ENCODE measurements at regions not wholly inside any gene's neighbourhood (a gene's known extent, or its start where the extent isn't known, plus 50 kb on each side); places are given as distances from the start of the nearest gene placed in this dataset.

DNA sequence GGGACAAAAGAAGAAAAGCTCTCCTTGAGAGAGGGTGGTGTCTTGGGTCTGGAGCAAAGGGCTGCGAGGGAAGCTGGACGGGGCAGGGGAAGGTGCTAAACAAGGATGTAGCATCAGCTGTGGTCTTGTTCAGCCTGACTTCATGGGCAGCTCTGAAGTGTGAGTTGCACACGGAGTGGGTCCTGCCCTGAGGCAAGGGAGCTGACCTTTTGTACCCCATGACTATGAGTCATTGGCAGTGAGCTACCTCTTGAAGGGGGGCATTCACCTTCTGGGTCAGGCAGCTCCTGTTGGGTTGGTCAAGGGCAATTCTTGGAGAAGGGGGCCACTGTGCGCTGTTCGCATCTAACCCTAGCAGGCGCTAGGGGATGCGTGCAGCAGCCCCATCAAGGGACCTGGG lies 151.8 kb downstream of the SMIM20 start:
- Mint-ChIP-seq H3K9me3 (no peaks in the 10 kb centered on the region), H3K4me1 (peaks cover 19% of the 10 kb centered on the region)

DNA sequence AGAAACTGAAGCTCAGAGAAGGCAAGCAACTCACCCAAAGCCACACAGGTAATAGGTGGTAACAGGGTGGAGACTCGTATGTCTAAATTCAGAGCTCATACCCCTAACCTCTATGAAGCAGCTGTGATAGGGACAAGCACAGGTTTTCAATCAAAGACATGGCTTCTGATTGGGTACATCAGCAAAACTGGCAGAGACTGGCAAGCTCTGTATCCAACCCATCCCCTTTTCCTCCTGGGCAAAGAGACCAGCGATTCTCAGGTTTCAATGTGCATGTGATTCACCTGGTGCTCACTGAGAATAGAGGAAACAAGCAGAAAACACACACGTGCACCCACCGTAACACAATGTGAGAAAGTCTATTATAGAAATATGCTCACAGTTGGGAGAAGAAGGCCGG lies 153.0 kb downstream of the SMIM20 start:
- H3K4me1 Mint-ChIP-seq = peaks cover 19% of the 10 kb centered on the region
- peaks cover 5% of the 10 kb centered on the region for H3K9me3 Mint-ChIP-seq
- POLR2A ChIA-PET = interaction anchor here (1.1 to 1.7 kb wide), 2 partner anchors 9 to 65 kb away, joined by 3 to 4 read pairs; no protein-coding TSS in a partner anchor
- H3K27me3 Mint-ChIP-seq = peaks cover 2% of the 10 kb centered on the region
- H3K27ac Mint-ChIP-seq = no peak overlapping the region
- CTCF ChIA-PET = interaction anchor here (0.6 to 1.7 kb wide), 3 partner anchors 258 to 789 kb away, joined by 3 to 12 read pairs (median 3); no protein-coding TSS in a partner anchor
- H3K4me3 Mint-ChIP-seq = no peak overlapping the region
- DNase-seq = no peak
- H3K36me3 Mint-ChIP-seq (ENCODE audit: low read depth) = peaks cover 12% of the 10 kb centered on the region

More for the DNA sequence above, 151.8 kb downstream of the SMIM20 start:
- no peak for DNase-seq
- ChIA-PET POLR2A (interaction anchor here (1.1 kb wide), 1 partner anchor 10 kb away, joined by 4 read pairs; no protein-coding TSS in a partner anchor), CTCF (interaction anchor here (1.1 kb wide), 1 partner anchor 78 kb away, joined by 3 read pairs; no protein-coding TSS in a partner anchor)
- no peak overlapping the region for H3K4me3 Mint-ChIP-seq
- no peaks in the 10 kb centered on the region for H3K36me3 Mint-ChIP-seq (ENCODE audit: low read depth)
- H3K27me3 Mint-ChIP-seq = peaks cover 2% of the 10 kb centered on the region
- H3K27ac Mint-ChIP-seq = no peak overlapping the region

DNA sequence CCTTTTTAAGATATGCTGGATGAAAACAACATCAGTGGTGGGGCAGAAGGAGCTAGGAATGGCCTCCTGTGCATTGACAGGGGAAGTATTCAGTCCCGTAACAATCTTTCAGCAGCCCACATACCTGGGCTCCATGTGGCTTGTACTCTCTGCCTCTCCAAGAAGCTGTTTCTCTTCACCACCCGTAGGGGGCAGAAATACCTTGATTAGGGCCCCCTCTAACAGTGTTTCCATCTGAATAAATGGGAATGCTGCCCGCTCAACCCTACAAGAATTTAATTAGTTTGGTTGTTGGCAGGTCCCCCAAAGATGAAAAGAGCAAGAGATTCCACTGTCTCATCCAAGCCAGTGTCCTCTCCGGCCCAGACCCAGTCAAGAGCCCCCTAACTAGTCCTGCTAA lies 155.2 kb downstream of the SMIM20 start:
- no peak overlapping the region for H3K4me3 Mint-ChIP-seq
- DNase-seq = no peak
- POLR2A ChIA-PET = interaction anchor here (0.7 to 1.1 kb wide), 2 partner anchors 66 to 256 kb away, joined by 3 read pairs; no protein-coding TSS in a partner anchor
- H3K9me3 Mint-ChIP-seq = peaks cover 5% of the 10 kb centered on the region
- CTCF ChIA-PET = interaction anchor here (0.9 to 2.3 kb wide), 13 partner anchors 7 to 263 kb away, joined by 3 to 19 read pairs (median 4); partner anchors contain the start of gene RBPJ
- peaks cover 18% of the 10 kb centered on the region for H3K36me3 Mint-ChIP-seq (ENCODE audit: low read depth)
- peaks cover 2% of the 10 kb centered on the region for H3K27me3 Mint-ChIP-seq
- H3K27ac Mint-ChIP-seq = no peak overlapping the region
- peaks cover 30% of the 10 kb centered on the region for H3K4me1 Mint-ChIP-seq

DNA sequence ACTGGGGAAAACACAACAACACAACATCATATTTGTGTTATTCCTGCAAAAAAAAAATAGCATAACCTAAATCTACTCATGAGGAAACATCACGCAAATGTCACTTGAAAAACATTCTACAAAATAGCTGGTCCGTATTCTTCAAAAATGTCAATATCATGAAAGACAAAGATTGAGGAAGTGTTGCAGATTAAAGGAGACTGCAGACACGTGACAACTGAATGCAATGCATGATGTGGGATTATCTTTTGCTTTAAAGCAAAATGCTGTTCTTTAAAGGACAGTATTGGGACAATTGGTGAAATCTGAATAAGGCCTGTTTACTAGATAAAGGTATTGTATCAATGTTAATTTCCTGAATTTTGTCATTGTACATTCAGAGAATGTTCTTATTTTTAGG lies 157.7 kb downstream of the SMIM20 start:
- CTCF ChIA-PET = no interaction called here
- Mint-ChIP-seq H3K4me1 (peaks cover 55% of the 10 kb centered on the region), H3K9me3 (peaks cover 9% of the 10 kb centered on the region)

DNA sequence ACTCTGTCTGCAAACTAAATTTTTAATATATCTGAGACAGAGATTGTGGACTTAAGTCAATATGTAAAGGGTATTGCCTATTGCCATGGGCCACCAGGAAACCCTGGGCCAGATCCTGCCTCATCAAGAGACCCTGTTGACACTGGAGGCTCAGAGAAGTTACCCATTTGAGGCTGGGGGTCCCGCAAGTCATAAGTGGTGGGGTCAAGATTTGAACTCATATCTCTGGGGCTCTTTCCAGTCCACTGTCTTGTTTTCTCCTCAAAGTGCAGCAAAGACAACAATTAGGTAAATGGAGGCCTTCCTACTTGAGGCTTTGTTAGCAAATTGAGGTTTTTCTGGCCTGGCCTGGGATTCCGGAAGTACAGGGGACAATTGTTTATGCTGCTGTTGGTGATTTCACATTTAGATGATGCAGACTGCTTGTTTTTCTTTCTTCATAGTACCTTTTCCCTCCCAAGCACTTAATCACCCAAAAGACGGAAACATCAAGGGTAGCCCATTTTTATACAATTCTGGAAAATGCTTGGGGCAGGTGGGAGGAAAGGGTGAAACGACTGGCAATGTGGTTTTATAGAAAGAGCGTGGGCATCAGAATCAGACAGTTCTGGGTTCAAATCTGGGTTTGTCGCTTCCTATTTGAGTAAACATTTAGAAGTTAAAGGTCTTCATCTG lies 160.0 kb downstream of the SMIM20 start:
- Mint-ChIP-seq H3K4me1 (peaks cover 75% of the 10 kb centered on the region), H3K27ac (peak overlapping the region; percentile 83), H3K36me3 (ENCODE audit: low read depth) (peaks cover 45% of the 10 kb centered on the region), H3K9me3 (peaks cover 23% of the 10 kb centered on the region), H3K4me3 (peak overlapping the region; percentile 29), H3K27me3 (no peaks in the 10 kb centered on the region)
- ChIA-PET POLR2A (interaction anchor here (0.9 to 3.9 kb wide), 9 partner anchors 10 to 256 kb away, joined by 3 to 65 read pairs (median 16); partner anchors contain the start of gene RBPJ), CTCF (interaction anchor here (1.2 to 3.3 kb wide), 5 partner anchors 9 to 337 kb away, joined by 4 to 25 read pairs (median 5); partner anchors contain the start of gene RBPJ)
- no peak for DNase-seq

More for the DNA sequence above, 157.7 kb downstream of the SMIM20 start:
- peaks cover 28% of the 10 kb centered on the region for H3K36me3 Mint-ChIP-seq (ENCODE audit: low read depth)
- H3K27me3 Mint-ChIP-seq = peaks cover 2% of the 10 kb centered on the region
- no peak overlapping the region for H3K4me3 Mint-ChIP-seq
- POLR2A ChIA-PET = interaction anchor here (1.0 kb wide), 1 partner anchor 248 kb away, joined by 3 read pairs; no protein-coding TSS in a partner anchor
- DNase-seq = no peak
- no peak overlapping the region for H3K27ac Mint-ChIP-seq

DNA sequence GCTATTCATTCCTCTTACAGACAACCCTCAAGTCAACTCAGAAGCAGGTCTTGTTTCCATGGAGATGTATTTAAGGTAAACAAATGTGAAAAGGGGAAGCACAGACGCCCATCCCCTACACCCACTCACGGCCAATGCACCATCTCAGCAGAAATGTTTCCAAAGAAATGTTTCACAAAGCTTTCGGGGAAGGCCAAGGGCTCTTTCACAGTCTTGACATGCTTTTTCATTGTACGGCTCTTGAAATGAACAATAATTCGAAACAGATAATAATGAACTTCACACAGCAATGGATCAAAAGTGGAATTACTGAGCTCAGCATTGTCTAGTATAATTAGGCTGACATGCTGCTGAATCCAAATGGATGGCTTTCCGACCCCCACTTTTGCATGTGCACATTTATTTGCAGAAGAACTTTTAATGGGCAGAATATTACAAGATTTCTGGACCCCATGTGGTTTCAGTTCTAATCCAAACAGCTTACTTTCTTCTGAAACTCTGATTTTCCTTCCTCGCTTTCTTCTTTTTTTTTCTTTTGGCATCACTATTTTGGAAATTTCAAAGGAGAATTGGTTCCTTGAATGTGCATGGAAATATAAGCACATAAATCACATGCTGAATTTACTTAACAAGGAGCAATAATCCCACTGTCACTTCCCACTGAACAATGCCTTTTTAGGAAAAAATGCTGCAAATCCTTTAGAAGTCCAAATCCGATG lies 160.9 kb downstream of the SMIM20 start:
- H3K27ac Mint-ChIP-seq = peak overlapping the region; percentile 83
- H3K36me3 Mint-ChIP-seq (ENCODE audit: low read depth) = peaks cover 45% of the 10 kb centered on the region
- no peaks in the 10 kb centered on the region for H3K27me3 Mint-ChIP-seq
- peak; percentile 56 for DNase-seq
- H3K4me3 Mint-ChIP-seq = peak overlapping the region; percentile 29
- CTCF ChIA-PET = interaction anchor here (1.2 to 3.3 kb wide), 8 partner anchors 8 to 336 kb away, joined by 3 to 25 read pairs (median 6); partner anchors contain the start of gene RBPJ
- H3K9me3 Mint-ChIP-seq = peaks cover 23% of the 10 kb centered on the region
- H3K4me1 Mint-ChIP-seq = peaks cover 70% of the 10 kb centered on the region
- POLR2A ChIA-PET = interaction anchor here (0.8 to 3.9 kb wide), 17 partner anchors 7 to 286 kb away, joined by 3 to 65 read pairs (median 4); partner anchors contain the start of gene RBPJ

DNA sequence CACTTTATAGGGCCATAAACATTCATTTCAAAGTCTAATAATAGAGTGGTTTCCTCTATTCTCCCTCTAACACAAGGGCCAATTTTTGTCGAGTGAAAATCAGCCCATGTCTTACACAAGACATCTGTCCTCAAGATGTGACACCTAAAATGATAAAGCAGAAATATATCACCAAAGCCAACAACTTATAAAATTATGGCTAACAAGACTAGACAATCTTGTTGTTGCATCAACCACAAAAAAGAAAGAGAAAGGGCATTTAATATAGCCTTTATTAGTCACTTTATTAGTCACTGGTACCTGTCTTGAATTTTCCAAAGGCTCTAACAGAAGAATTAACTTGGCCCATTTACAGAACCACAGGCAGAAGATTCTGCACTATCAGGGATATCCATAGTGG lies 161.6 kb downstream of the SMIM20 start:
- H3K27me3 Mint-ChIP-seq = no peaks in the 10 kb centered on the region
- H3K4me1 Mint-ChIP-seq = peaks cover 74% of the 10 kb centered on the region
- peaks cover 26% of the 10 kb centered on the region for H3K9me3 Mint-ChIP-seq
- peaks cover 48% of the 10 kb centered on the region for H3K36me3 Mint-ChIP-seq (ENCODE audit: low read depth)
- CTCF ChIA-PET = interaction anchor here (1.2 to 3.3 kb wide), 7 partner anchors 13 to 335 kb away, joined by 3 to 25 read pairs (median 7); partner anchors contain the start of gene RBPJ
- no peak for DNase-seq
- POLR2A ChIA-PET = interaction anchor here (0.8 to 3.9 kb wide), 21 partner anchors 8 to 286 kb away, joined by 3 to 65 read pairs (median 5); partner anchors contain the start of gene RBPJ
- H3K27ac Mint-ChIP-seq = peak overlapping the region; percentile 83
- peak overlapping the region; percentile 25 for H3K4me3 Mint-ChIP-seq

DNA sequence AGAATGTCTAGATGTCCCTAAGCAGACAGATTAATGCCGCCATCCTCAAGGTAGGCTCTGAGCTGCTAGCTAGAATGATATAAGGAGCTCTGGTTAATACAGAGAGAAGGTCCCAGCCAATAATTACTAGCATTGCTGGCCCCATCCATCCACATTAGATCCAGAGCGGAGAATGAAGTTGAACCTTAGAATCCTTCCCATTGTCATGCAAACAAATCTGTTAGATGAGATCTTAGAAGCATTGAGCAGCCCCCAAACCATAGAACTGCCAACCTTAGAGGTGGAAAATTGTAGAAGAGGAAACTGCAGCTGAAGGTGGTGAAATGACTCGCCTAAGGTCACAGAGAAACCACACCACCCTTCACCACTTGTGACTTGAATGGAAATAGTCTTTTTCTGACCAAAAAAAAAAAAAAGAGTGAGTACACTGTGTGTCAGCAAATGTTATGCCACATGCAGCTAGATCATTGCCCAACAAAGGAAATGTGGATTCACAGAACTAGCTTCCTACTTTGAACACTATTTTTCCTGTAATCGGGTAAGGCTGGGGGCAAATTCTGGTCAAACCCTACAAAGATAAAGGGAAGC lies 162.1 kb downstream of the SMIM20 start:
- ChIA-PET CTCF (interaction anchor here (0.8 to 3.3 kb wide), 6 partner anchors 14 to 254 kb away, joined by 3 to 25 read pairs (median 5); partner anchors contain the start of gene RBPJ), POLR2A (interaction anchor here (0.6 to 3.9 kb wide), 22 partner anchors 8 to 269 kb away, joined by 3 to 65 read pairs (median 4); partner anchors contain the start of gene RBPJ)
- Mint-ChIP-seq H3K27me3 (no peaks in the 10 kb centered on the region), H3K4me3 (peak overlapping the region; percentile 25), H3K4me1 (peaks cover 76% of the 10 kb centered on the region), H3K36me3 (ENCODE audit: low read depth) (peaks cover 45% of the 10 kb centered on the region), H3K27ac (peak overlapping the region; percentile 83), H3K9me3 (peaks cover 26% of the 10 kb centered on the region)
- DNase-seq = peak; percentile 76

DNA sequence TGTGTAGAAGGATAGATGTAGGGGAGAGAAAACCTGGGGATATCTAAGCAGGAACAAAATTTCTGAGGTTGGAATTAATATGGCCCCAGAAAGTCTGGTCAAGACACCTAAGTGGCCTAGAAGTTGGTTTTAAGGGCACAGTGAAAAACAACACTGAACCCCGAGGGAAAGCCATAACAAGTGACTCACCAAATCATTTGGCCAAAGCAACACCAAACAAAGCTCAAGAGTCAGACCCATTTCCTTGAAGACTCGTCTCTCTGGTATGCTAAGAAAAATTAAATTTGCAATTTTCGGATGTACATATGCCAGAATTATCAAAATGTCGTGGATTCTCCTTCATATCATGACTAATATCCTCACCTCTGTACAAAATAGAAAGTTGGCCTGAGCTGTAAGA lies 162.9 kb downstream of the SMIM20 start:
- H3K36me3 Mint-ChIP-seq (ENCODE audit: low read depth) = peaks cover 37% of the 10 kb centered on the region
- no peaks in the 10 kb centered on the region for H3K27me3 Mint-ChIP-seq
- H3K4me1 Mint-ChIP-seq = peaks cover 78% of the 10 kb centered on the region
- no peak for DNase-seq
- no peak overlapping the region for H3K4me3 Mint-ChIP-seq
- ChIA-PET POLR2A (interaction anchor here (0.6 to 3.9 kb wide), 13 partner anchors 9 to 268 kb away, joined by 3 to 65 read pairs (median 7); partner anchors contain the start of gene RBPJ), CTCF (interaction anchor here (0.8 to 3.3 kb wide), 6 partner anchors 13 to 253 kb away, joined by 3 to 25 read pairs (median 6); partner anchors contain the start of gene RBPJ)
- peaks cover 22% of the 10 kb centered on the region for H3K9me3 Mint-ChIP-seq
- peak overlapping the region; percentile 83 for H3K27ac Mint-ChIP-seq

DNA sequence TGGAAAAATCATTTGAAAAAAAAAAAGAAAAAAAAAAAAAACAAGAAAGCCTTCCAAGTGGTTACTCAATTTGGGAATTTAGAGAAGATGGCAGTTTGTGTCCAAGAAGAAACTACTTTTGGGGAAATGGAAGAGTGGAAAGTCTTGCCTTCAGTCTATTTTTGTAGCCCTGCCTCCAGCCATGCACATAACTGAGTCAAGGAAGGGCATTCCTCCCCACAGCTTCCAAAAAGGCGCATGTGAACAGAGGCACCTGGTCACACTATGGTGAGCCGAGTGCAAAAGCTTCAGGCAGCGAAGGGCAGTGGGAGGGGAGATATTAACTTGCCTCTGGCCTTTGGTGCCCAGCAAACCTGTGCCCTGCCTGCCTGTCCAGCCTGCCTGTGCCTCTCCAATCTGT lies 163.7 kb downstream of the SMIM20 start:
- ChIA-PET CTCF (interaction anchor here (0.9 to 1.3 kb wide), 2 partner anchors 9 to 247 kb away, joined by 3 to 4 read pairs; no protein-coding TSS in a partner anchor), POLR2A (interaction anchor here (0.6 to 3.9 kb wide), 6 partner anchors 12 to 244 kb away, joined by 3 to 41 read pairs (median 3); no protein-coding TSS in a partner anchor)
- peaks cover 22% of the 10 kb centered on the region for H3K9me3 Mint-ChIP-seq
- H3K27me3 Mint-ChIP-seq = no peaks in the 10 kb centered on the region
- H3K4me1 Mint-ChIP-seq = peaks cover 83% of the 10 kb centered on the region
- peak overlapping the region; percentile 61 for H3K27ac Mint-ChIP-seq
- no peak overlapping the region for H3K4me3 Mint-ChIP-seq
- H3K36me3 Mint-ChIP-seq (ENCODE audit: low read depth) = peaks cover 32% of the 10 kb centered on the region
- no peak for DNase-seq

DNA sequence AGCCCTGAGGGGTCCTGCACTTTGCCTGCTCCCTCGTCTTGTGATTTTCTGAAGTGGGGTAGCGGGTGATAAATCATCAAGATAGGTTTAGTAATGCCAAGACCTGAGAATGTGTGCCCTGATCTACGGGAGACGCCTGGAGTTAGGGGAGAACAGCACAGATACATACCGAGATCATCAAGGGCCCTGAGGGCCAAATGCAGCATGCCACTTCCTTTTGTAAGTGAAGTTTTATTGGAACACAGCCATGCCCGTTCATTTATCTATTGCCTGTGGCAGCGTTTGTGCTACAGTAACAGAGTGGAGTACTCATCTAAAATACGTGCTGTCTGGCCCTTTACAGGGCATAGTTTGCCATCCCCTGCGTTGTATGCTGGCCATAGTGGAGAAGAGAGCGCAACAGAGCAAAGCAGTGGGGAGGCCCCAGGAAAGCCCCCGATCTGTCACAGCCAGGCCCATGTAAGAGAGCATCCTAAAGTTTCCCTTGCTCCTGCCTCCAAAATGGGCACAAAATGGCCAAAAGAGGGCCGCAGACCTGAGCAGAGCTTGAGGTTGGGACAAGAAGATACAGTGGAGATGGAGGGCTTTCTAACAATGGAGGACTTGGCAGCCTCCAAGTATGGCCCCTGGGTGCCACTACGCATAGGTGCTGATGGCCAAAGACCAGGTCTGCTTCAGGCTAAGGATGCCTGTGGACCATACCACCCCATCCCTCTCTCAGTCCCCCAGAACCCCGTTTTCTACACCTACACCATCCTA lies 167.0 kb downstream of the SMIM20 start:
- H3K4me3 Mint-ChIP-seq = no peak overlapping the region
- POLR2A ChIA-PET = interaction anchor here (4.0 kb wide), 1 partner anchor 238 kb away, joined by 25 read pairs; the partner anchor contains the start of gene RBPJ
- H3K4me1 Mint-ChIP-seq = peaks cover 84% of the 10 kb centered on the region
- DNase-seq = no peak
- CTCF ChIA-PET = interaction anchor here (1.7 kb wide), 1 partner anchor 238 kb away, joined by 4 read pairs; no protein-coding TSS in a partner anchor
- peaks cover 30% of the 10 kb centered on the region for H3K36me3 Mint-ChIP-seq (ENCODE audit: low read depth)
- peak overlapping the region; percentile 75 for H3K27ac Mint-ChIP-seq
- peaks cover 22% of the 10 kb centered on the region for H3K9me3 Mint-ChIP-seq
- H3K27me3 Mint-ChIP-seq = no peaks in the 10 kb centered on the region
